H9 (cell line): ENCODE measurements at regions not wholly inside any gene's neighbourhood (a gene's known extent, or its start where the extent isn't known, plus 50 kb on each side); places are given as distances from the start of the nearest gene placed in this dataset.

Experiments
- DNase-seq: peaks from one replicate; pipeline ENCODE4 v3.0.0-alpha.2; 2017
- H2AFZ ChIP-seq: one replicate; pipeline ENCODE4 v1.6.1; 2013; ENCODE audit warnings: mild to moderate bottlenecking, low read length, control low read depth, moderate library complexity
- H2AK5ac ChIP-seq: 2 replicates; pipeline ENCODE4 v1.6.1; 2013; ENCODE audit warnings: low read length, control low read depth, mixed read lengths; ENCODE audit not compliant: insufficient read length
- H2BK120ac ChIP-seq: one replicate; pipeline ENCODE4 v1.6.1; 2013; ENCODE audit warnings: low read depth, mild to moderate bottlenecking, low read length, control low read depth, inconsistent platforms; ENCODE audit not compliant: poor library complexity, severe bottlenecking
- H2BK12ac ChIP-seq: 2 replicates; pipeline ENCODE4 v1.6.1; 2013; ENCODE audit warnings: low read length, control low read depth, mixed read lengths, low read depth; ENCODE audit not compliant: insufficient read length
- H2BK15ac ChIP-seq: 2 replicates; pipeline ENCODE4 v1.6.1; 2013; ENCODE audit warnings: low read depth, low read length, control low read depth
- H2BK20ac ChIP-seq: one replicate; pipeline ENCODE4 v1.6.1; 2013; ENCODE audit warnings: low read depth, mild to moderate bottlenecking, low read length, control low read depth, inconsistent platforms; ENCODE audit not compliant: poor library complexity, severe bottlenecking
- H2BK5ac ChIP-seq: 2 replicates; pipeline ENCODE4 v1.6.1; 2013; ENCODE audit warnings: low read length, control low read depth, mixed read lengths; ENCODE audit not compliant: insufficient read length
- H3K14ac ChIP-seq: 2 replicates; pipeline ENCODE4 v1.6.1; 2013; ENCODE audit warnings: low read length, control low read depth; ENCODE audit not compliant: insufficient read depth
- H3K18ac ChIP-seq: 2 replicates; pipeline ENCODE4 v1.6.1; 2013; ENCODE audit warnings: low read depth, mild to moderate bottlenecking, mixed read lengths, low read length, control low read depth; ENCODE audit not compliant: insufficient read length
- H3K23ac ChIP-seq: 2 replicates; pipeline ENCODE4 v1.6.1; 2013; ENCODE audit warnings: low read length, control low read depth, mixed read lengths, low read depth; ENCODE audit not compliant: insufficient read length
- H3K23me2 ChIP-seq: 2 replicates; pipeline ENCODE4 v1.6.1; 2013; ENCODE audit warnings: low read depth, mild to moderate bottlenecking, mixed read lengths, low read length, control low read depth; ENCODE audit not compliant: insufficient read length, poor library complexity, severe bottlenecking
- H3K27ac ChIP-seq: 2 replicates; pipeline ENCODE4 v1.5.1; 2013; ENCODE audit warnings: low read length, control low read depth, mixed read lengths, low read depth; ENCODE audit not compliant: insufficient read length
- H3K27me3 ChIP-seq: 2 replicates; pipeline ENCODE4 v1.6.1; 2013; ENCODE audit warnings: low read length, control low read depth, inconsistent platforms; ENCODE audit not compliant: insufficient read depth
- H3K4ac ChIP-seq: 2 replicates; pipeline ENCODE4 v1.6.1; 2013; ENCODE audit warnings: low read depth, mild to moderate bottlenecking, control low read depth, inconsistent platforms, low read length, moderate library complexity
- H3K4me1 ChIP-seq: 2 replicates; pipeline ENCODE4 v1.6.1; 2013; ENCODE audit warnings: low read length, control low read depth, inconsistent platforms; ENCODE audit not compliant: insufficient read depth
- H3K4me2 ChIP-seq: 2 replicates; pipeline ENCODE4 v1.6.1; 2013; ENCODE audit warnings: low read length, control low read depth, mixed read lengths; ENCODE audit not compliant: insufficient read length, insufficient read depth
- H3K56ac ChIP-seq: 2 replicates; pipeline ENCODE4 v1.6.1; 2013; ENCODE audit warnings: low read depth, mild to moderate bottlenecking, mixed read lengths, low read length, control low read depth; ENCODE audit not compliant: insufficient read length
- H3K79me1 ChIP-seq: 2 replicates; pipeline ENCODE4 v1.6.1; 2013; ENCODE audit warnings: low read depth, mild to moderate bottlenecking, moderate library complexity, low read length, control low read depth, inconsistent platforms; ENCODE audit not compliant: insufficient read depth, poor library complexity, severe bottlenecking
- H3K79me2 ChIP-seq: 2 replicates; pipeline ENCODE4 v1.6.1; 2013; ENCODE audit warnings: low read length, control low read depth, inconsistent platforms; ENCODE audit not compliant: insufficient read depth
- H3K9ac ChIP-seq: 2 replicates; pipeline ENCODE4 v1.6.1; 2013; ENCODE audit warnings: low read length, control low read depth, mixed read lengths; ENCODE audit not compliant: insufficient read length; ENCODE audit errors: extremely low read depth
- H3K9me3 ChIP-seq: one replicate; pipeline ENCODE4 v1.6.1; 2013; ENCODE audit warnings: low read depth, low read length, inconsistent platforms; ENCODE audit not compliant: control insufficient read depth
- H3T11ph ChIP-seq: one replicate; pipeline ENCODE4 v1.6.1; 2013; ENCODE audit warnings: mild to moderate bottlenecking, low read length, control low read depth, inconsistent platforms
- H4K20me1 ChIP-seq: one replicate; pipeline ENCODE4 v1.6.1; 2013; ENCODE audit not compliant: control insufficient read depth, insufficient read length, insufficient read depth
- H4K5ac ChIP-seq: 2 replicates; pipeline ENCODE4 v1.6.1; 2013; ENCODE audit warnings: low read depth, mild to moderate bottlenecking, mixed read lengths, low read length, control low read depth; ENCODE audit not compliant: insufficient read length
- H4K8ac ChIP-seq: replicated peaks from 2 replicates; pipeline ENCODE4 v1.6.1; 2013; ENCODE audit warnings: low read length, control low read depth, mixed read lengths, low read depth; ENCODE audit not compliant: insufficient read length
- H4K91ac ChIP-seq: 2 replicates; pipeline ENCODE4 v1.6.1; 2013; ENCODE audit warnings: low read depth, mild to moderate bottlenecking, moderate library complexity, mixed read lengths, low read length, control low read depth; ENCODE audit not compliant: insufficient read length
- H3K27ac Mint-ChIP-seq, 3 experiments: 2 replicates in 2 of 3; 3 replicates in 1 of 3; pipeline ENCODE4 v1.8.0; 2020 to 2021; ENCODE audit warnings: mixed read lengths in 3 of 3, mild to moderate bottlenecking in 1 of 3, moderate library complexity in 1 of 3
- H3K27me3 Mint-ChIP-seq: 2 replicates; pipeline ENCODE4 v1.8.0; 2021; ENCODE audit warnings: low read depth, mild to moderate bottlenecking, moderate library complexity, mixed read lengths
- H3K36me3 Mint-ChIP-seq, 3 experiments: 2 replicates in 2 of 3; 3 replicates in 1 of 3; pipeline ENCODE4 v1.8.0; 2020 to 2021; ENCODE audit warnings: low read depth in 3 of 3, mixed read lengths in 3 of 3; ENCODE audit not compliant: insufficient read depth in 1 of 3
- H3K4me1 Mint-ChIP-seq, 2 experiments: 2 replicates each; pipeline ENCODE4 v1.8.0; 2020; ENCODE audit warnings: mixed read lengths in 2 of 2
- H3K4me3 Mint-ChIP-seq, 2 experiments: 2 replicates in 1 of 2; 3 replicates in 1 of 2; pipeline ENCODE4 v1.8.0; 2020 to 2021; ENCODE audit warnings: mild to moderate bottlenecking in 2 of 2, mixed read lengths in 2 of 2, moderate library complexity in 1 of 2
- H3K9me3 Mint-ChIP-seq, 2 experiments: 2 replicates in 1 of 2; 3 replicates in 1 of 2; pipeline ENCODE4 v1.8.0; 2020; ENCODE audit warnings: mild to moderate bottlenecking in 2 of 2, mixed read lengths in 2 of 2, moderate library complexity in 1 of 2
- WGBS: extraction: QIAGEN DNeasy Blood & Tissue Kit; methylation state at CpG from one replicate; pipeline ENCODE4 v1.1.7; 2013; ENCODE audit warnings: missing lambda C conversion rate, low lambda C conversion rate, mixed read lengths; ENCODE audit not compliant: insufficient read length; ENCODE audit errors: extremely low coverage; 5-methylcytosine and 5-hydroxymethylcytosine counted together
- TF ChIP-seq, protein P1 (sequence below): fragments of 200-600 bp; sonication (generic); conservative IDR thresholded peaks from 3 replicates; pipeline ENCODE4 v1.8.0; 2021; ENCODE audit warnings: antibody characterized with exemption, mild to moderate bottlenecking

- Histone ChIP-seq H4K8ac (no peak overlapping the region), H3K27ac (no peak overlapping the region), H3T11ph (no peak overlapping the region), H2BK20ac (no peak overlapping the region), H2BK5ac (no peak overlapping the region), H3K79me1 (no peaks in the 10 kb centered on the region), H2BK15ac (no peak overlapping the region; the same call in 1 of the 2 replicates), H3K23ac (no peak overlapping the region), H3K9ac (no peak overlapping the region), H3K23me2 (no peaks in the 10 kb centered on the region), H3K4me1 (no peaks in the 10 kb centered on the region; the same call in 1 of the 2 replicates), H3K79me2 (no peaks in the 10 kb centered on the region), H3K14ac (no peak overlapping the region), H3K18ac (no peak overlapping the region), H2BK12ac (no peak overlapping the region), H2AK5ac (no peak overlapping the region), H4K91ac (no peak overlapping the region), H2BK120ac (no peak overlapping the region), H3K4ac (no peak overlapping the region), H3K27me3 (no peaks in the 10 kb centered on the region), H4K20me1 (no peaks in the 10 kb centered on the region), H2AFZ (no peak overlapping the region), H3K4me2 (no peak overlapping the region), H3K9me3 (no peaks in the 10 kb centered on the region), H3K56ac (no peak overlapping the region), H4K5ac (no peak overlapping the region)
- Mint-ChIP-seq H3K4me3 (no peak overlapping the region; a peak in 1 of 5 replicates), H3K4me1 (no peaks in the 10 kb centered on the region; a peak in 1 of 4 replicates), H3K27me3 (no peaks in the 10 kb centered on the region; the same call in 1 of the 2 replicates), H3K9me3 (no peaks in the 10 kb centered on the region), H3K27ac (no peak overlapping the region), H3K36me3 (peaks cover 0 to 3% (median 0%) of the 10 kb centered on the region in 3 experiments; a peak in 1 of 7 replicates)
- no CpG with 5 or more reads among the region's 26 CpGs for WGBS
- TF ChIP-seq, protein P1, sequence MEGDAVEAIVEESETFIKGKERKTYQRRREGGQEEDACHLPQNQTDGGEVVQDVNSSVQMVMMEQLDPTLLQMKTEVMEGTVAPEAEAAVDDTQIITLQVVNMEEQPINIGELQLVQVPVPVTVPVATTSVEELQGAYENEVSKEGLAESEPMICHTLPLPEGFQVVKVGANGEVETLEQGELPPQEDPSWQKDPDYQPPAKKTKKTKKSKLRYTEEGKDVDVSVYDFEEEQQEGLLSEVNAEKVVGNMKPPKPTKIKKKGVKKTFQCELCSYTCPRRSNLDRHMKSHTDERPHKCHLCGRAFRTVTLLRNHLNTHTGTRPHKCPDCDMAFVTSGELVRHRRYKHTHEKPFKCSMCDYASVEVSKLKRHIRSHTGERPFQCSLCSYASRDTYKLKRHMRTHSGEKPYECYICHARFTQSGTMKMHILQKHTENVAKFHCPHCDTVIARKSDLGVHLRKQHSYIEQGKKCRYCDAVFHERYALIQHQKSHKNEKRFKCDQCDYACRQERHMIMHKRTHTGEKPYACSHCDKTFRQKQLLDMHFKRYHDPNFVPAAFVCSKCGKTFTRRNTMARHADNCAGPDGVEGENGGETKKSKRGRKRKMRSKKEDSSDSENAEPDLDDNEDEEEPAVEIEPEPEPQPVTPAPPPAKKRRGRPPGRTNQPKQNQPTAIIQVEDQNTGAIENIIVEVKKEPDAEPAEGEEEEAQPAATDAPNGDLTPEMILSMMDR = no peak
- DNase-seq = no peak
These were observed 942.9 kb upstream of the EPHA7 start for GRCh38 chr6:94362061-94362864.
